ENCODE measurements at regions not wholly inside any gene's neighbourhood (a gene's known extent, or its start where the extent isn't known, plus 50 kb on each side); places are given as distances from the start of the nearest gene placed in this dataset.

DNA sequence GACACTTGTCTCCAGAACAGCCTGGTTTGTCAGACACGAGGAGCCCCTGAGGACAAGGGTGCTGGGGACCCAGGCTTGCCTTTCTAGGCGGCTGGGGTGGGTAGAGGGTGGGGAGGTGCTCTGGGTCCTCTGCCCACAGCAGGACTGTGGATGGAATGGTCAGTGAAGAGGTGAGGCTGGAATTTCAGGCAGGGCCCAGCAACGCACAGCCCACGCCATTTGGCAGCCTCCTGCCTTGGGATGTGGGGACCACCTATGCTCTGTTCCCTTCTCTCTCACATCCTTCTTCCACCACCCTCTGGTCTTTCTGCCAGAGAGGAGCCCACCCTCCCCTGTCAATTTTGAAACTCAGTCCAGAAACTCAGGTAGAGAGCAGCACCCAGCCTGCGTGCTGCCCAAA, 103.2 kb downstream of the CXCL12 start:
- H3K9me3 ChIP-seq: no peaks in the 10 kb centered on the region
- no peak overlapping the region for H3K27ac ChIP-seq
- no peaks in the 10 kb centered on the region for H3K36me3 ChIP-seq
- DNase-seq (no peak), ATAC-seq (ENCODE audit: low FRiP score in 2 of 2) (peak in 1 of 2 donors; percentile 49)
- H3K27me3 ChIP-seq: no peaks in the 10 kb centered on the region
- no peak for TF ChIP-seq POLR2AphosphoS5 (IDR thresholded peaks at IDR 0.05)
- TF ChIP-seq EP300 (IDR thresholded peaks at IDR 0.05): no peak
- TF ChIP-seq, protein P1, sequence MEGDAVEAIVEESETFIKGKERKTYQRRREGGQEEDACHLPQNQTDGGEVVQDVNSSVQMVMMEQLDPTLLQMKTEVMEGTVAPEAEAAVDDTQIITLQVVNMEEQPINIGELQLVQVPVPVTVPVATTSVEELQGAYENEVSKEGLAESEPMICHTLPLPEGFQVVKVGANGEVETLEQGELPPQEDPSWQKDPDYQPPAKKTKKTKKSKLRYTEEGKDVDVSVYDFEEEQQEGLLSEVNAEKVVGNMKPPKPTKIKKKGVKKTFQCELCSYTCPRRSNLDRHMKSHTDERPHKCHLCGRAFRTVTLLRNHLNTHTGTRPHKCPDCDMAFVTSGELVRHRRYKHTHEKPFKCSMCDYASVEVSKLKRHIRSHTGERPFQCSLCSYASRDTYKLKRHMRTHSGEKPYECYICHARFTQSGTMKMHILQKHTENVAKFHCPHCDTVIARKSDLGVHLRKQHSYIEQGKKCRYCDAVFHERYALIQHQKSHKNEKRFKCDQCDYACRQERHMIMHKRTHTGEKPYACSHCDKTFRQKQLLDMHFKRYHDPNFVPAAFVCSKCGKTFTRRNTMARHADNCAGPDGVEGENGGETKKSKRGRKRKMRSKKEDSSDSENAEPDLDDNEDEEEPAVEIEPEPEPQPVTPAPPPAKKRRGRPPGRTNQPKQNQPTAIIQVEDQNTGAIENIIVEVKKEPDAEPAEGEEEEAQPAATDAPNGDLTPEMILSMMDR (IDR thresholded peaks at IDR 0.05): no peak
- TF ChIP-seq POLR2A (IDR thresholded peaks at IDR 0.05): no peak
- no peak overlapping the region for H3K4me3 ChIP-seq
- WGBS, 2 donors: 90 to 96% methylated on average over 4 to 5 of the region's 5 CpGs
- H3K4me1 ChIP-seq: no peaks in the 10 kb centered on the region

DNA sequence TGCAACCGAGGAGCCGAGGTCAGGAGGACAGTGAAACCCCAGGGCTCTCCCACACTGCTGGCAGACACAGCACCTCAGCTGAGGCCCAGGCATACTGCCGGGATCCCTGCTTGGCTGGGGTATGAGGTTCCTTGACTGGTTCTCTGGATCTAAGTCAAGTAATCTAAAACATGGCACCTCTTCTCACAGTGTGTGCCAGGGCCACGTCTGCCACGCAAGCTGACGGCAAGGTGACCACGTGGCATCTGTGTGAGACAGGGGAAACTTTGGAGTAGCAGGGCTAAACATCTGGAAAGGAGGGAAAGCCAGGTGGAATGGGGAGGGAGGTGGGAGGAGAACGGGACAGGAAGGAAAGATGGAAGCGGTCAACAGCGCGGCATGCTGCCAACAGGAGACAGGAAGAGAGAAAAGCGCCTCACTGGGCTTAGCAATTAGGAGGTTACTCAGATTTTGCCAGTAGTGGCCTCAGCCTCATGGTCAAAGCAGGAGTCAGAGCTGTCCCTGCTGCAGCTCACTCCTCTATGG, 103.7 kb downstream of the CXCL12 start:
- Histone ChIP-seq H3K4me1 (no peaks in the 10 kb centered on the region), H3K36me3 (no peaks in the 10 kb centered on the region), H3K9me3 (no peaks in the 10 kb centered on the region), H3K27ac (no peak overlapping the region), H3K4me3 (no peak overlapping the region), H3K27me3 (no peaks in the 10 kb centered on the region)
- DNase-seq: no peak
- TF ChIP-seq POLR2A (IDR thresholded peaks at IDR 0.05): no peak
- TF ChIP-seq POLR2AphosphoS5 (IDR thresholded peaks at IDR 0.05): no peak
- TF ChIP-seq, protein P1 (IDR thresholded peaks at IDR 0.05): no peak
- no peak for TF ChIP-seq EP300 (IDR thresholded peaks at IDR 0.05)
- 77 to 81% methylated on average over 12 of the region's 12 CpGs for WGBS, 2 donors
- ATAC-seq (ENCODE audit: low FRiP score in 2 of 2): peak in 1 of 2 donors; percentile 36

DNA sequence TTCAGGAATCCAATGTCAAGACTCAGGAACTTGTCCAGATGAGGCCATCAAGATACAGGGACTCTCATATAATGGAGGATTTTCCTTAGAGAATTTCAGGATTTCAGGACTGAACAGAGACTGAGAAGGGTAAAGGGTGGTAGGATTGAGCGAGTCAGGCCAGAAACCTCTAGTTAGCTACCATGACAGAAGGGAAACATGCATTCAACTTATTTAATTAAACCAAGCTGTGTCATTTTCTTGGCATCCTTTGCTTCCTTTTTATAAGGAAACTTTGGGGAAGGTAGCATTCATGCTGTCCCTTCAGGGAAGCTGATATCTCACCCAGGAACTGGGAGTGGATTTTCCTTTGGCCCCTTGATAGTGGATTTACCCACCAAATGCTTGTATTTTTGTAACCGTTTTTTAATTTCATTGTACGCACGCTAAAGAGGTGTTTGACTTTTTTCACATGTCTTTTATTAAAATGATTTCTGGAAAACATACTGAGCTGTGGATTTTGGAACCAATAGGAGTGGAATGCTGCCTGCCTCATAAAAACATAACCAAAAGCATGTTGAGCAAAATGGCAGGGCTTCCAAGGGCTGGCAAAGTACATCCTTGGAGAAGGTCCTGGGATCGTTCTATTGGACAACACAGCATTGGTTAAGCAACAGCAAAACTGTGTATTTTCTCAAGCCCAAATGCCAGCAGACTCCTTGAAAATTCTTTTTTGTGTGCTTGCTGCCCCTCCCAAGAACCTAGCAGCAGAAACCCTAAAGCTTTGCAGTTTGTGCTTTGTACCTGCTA, 104.5 kb downstream of the CXCL12 start:
- H3K36me3 ChIP-seq: no peaks in the 10 kb centered on the region
- no peak for DNase-seq
- H3K4me3 ChIP-seq: no peak overlapping the region
- 83 to 86% methylated on average over 5 of the region's 5 CpGs for WGBS, 2 donors
- H3K9me3 ChIP-seq: no peaks in the 10 kb centered on the region
- peak in 1 of 2 donors; percentile 37 for ATAC-seq (ENCODE audit: low FRiP score in 2 of 2)
- H3K4me1 ChIP-seq: no peaks in the 10 kb centered on the region
- no peak overlapping the region for H3K27ac ChIP-seq
- no peaks in the 10 kb centered on the region for H3K27me3 ChIP-seq
- no peak for TF ChIP-seq POLR2A (IDR thresholded peaks at IDR 0.05)
- no peak for TF ChIP-seq EP300 (IDR thresholded peaks at IDR 0.05)
- TF ChIP-seq POLR2AphosphoS5 (IDR thresholded peaks at IDR 0.05): no peak
- TF ChIP-seq, protein P1 (IDR thresholded peaks at IDR 0.05): no peak

DNA sequence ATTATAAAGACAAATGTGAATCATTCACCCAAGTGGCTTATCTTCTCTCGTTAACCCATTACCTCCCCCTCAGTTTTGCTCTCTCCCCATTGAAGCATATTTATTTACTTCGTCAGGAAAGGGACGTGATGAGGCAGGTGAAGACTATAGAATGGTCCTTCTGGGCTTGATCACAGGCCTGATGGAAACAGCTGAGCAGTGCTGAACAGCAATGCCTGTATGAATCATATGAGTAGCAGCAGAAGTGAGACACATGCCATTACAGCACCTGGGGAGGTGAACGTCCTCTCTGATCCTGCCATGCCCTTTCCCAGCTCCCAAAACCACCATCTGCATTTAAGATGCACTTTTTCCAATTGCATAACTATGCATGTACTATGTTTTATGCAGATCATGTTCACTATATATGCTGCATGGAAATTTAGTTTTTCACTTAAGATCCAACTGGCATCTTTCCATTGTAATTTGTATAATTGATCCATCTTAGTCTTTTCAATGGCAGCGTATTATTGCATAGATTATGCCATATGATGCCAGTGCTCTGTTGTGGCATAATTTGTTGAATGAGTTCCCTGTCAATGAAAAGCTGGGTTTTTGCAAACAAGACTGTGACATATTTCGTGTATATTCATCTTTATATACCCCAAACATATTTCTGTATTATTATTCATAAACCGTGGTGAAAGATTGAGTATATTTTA, 105.3 kb downstream of the CXCL12 start:
- 89 to 90% methylated on average over 7 of the region's 7 CpGs for WGBS, 2 donors
- ATAC-seq (ENCODE audit: low FRiP score in 2 of 2): no peak

More for the DNA sequence above, 105.3 kb downstream of the CXCL12 start:
- Histone ChIP-seq H3K36me3 (no peaks in the 10 kb centered on the region), H3K9me3 (no peaks in the 10 kb centered on the region), H3K27me3 (no peaks in the 10 kb centered on the region), H3K4me1 (no peaks in the 10 kb centered on the region), H3K4me3 (no peak overlapping the region), H3K27ac (no peak overlapping the region)
- TF ChIP-seq, protein P1 (IDR thresholded peaks at IDR 0.05): no peak
- TF ChIP-seq POLR2AphosphoS5 (IDR thresholded peaks at IDR 0.05) (no peak), EP300 (IDR thresholded peaks at IDR 0.05) (no peak), POLR2A (IDR thresholded peaks at IDR 0.05) (no peak)
- no peak for DNase-seq
